HCT116 (cell line): ENCODE measurements at regions not wholly inside any gene's neighbourhood (a gene's known extent, or its start where the extent isn't known, plus 50 kb on each side); places are given as distances from the start of the nearest gene placed in this dataset.

Experiments used
- ATAC-seq: fragments of 200-7000 bp; cut with Tn5 transposase; 2 replicates; pipeline ENCODE4 v1.9.1; 2020; ENCODE audit warnings: mild to moderate bottlenecking, moderate library complexity
- BruUV-seq: library from RNA; stranded (reverse); fragments of 400-500 nt; replicated peaks from 2 replicates; lab custom pipeline; 2021; lab: Mats Ljungman, UMichigan
- CTCF ChIA-PET: fragments of 300-600 bp; sonication (Branson Sonifier 250); formaldehyde crosslinking; loops from one replicate; lab custom pipeline; 2021; ENCODE audit warnings: antibody characterized with exemption; lab: Charles Lee
- POLR2A ChIA-PET: fragments of 300-600, 350-600 bp; sonication (Branson Sonifier 250); formaldehyde crosslinking; loops from one replicate; lab custom pipeline; 2021; ENCODE audit warnings: antibody characterized with exemption; lab: Charles Lee
- RAD21 ChIA-PET, 2 experiments: fragments of 300-600 bp; sonication (Branson Sonifier 250); formaldehyde crosslinking; loops; one replicate each; lab custom pipeline; 2023; ENCODE audit warnings: low total read pairs in 2 of 2; ENCODE audit not compliant: uncharacterized antibody in 2 of 2, unreplicated experiment in 2 of 2, low non-redundant PET in 1 of 2; lab: Charles Lee
- DNase-seq: peaks from one replicate; pipeline ENCODE4 v3.0.0-alpha.2; 2010; ENCODE audit warnings: low read depth, low spot score
- H2AFZ ChIP-seq: fragments of 200-600 bp; shearing (Covaris generic), sonication (generic); 2 replicates; pipeline ENCODE4 v1.6.1; 2017; ENCODE audit warnings: low read depth, mixed run types, mixed read lengths, antibody characterized with exemption, low read length; ENCODE audit not compliant: poor library complexity, severe bottlenecking
- H3K27ac ChIP-seq: 2 replicates; pipeline ENCODE4 v1.5.1; 2012; ENCODE audit warnings: low read depth, low read length
- H3K27me3 ChIP-seq: fragments of 200-600 bp; sonication (generic); 2 replicates; pipeline ENCODE4 v1.6.1; 2016; ENCODE audit warnings: mixed run types, low read length, mixed read lengths; ENCODE audit not compliant: insufficient read depth
- H3K36me3 ChIP-seq, 2 experiments: fragments of 200-500 bp in 1 of 2; fragments of 200-600 bp in 1 of 2; sonication (Bioruptor generic) in 1 of 2; sonication (generic) in 1 of 2; 2 replicates each; pipeline versions ENCODE4 v1.5.1 to v1.6.1; 2014 to 2016; ENCODE audit warnings: low read length in 2 of 2, inconsistent platforms in 1 of 2, mixed read lengths in 1 of 2, mixed run types in 1 of 2; ENCODE audit not compliant: insufficient read depth in 2 of 2, control insufficient read depth in 1 of 2
- H3K4me1 ChIP-seq, 2 experiments: fragments of 200-600 bp in 1 of 2; sonication (generic) in 1 of 2; 2 replicates each; pipeline versions ENCODE4 v1.5.1 to v1.6.1; 2012 to 2017; ENCODE audit warnings: low read length in 2 of 2, inconsistent platforms in 1 of 2, mild to moderate bottlenecking in 1 of 2, mixed read lengths in 1 of 2, mixed run types in 1 of 2, moderate library complexity in 1 of 2; ENCODE audit not compliant: insufficient read depth in 2 of 2, control insufficient read depth in 1 of 2
- H3K4me2 ChIP-seq: fragments of 200-600 bp; sonication (generic); 2 replicates; pipeline ENCODE4 v1.6.1; 2017; ENCODE audit warnings: mixed run types, low read length, mixed read lengths
- H3K4me3 ChIP-seq, 2 experiments: fragments of 200-600 bp in 1 of 2; sonication (generic) in 1 of 2; replicated peaks in 1 of 2; 2 replicates each; pipeline ENCODE4 v1.5.1; 2011 to 2016; ENCODE audit warnings: low read length in 2 of 2, control low read depth in 1 of 2, low read depth in 1 of 2, mild to moderate bottlenecking in 1 of 2, mixed read lengths in 1 of 2, mixed run types in 1 of 2
- H3K79me2 ChIP-seq: fragments of 200-600 bp; sonication (generic); 2 replicates; pipeline ENCODE4 v1.6.1; 2017; ENCODE audit warnings: mild to moderate bottlenecking, mixed run types, low read length, moderate library complexity, mixed read lengths; ENCODE audit not compliant: insufficient read depth
- H3K9ac ChIP-seq: fragments of 200-600 bp; sonication (generic); 2 replicates; pipeline ENCODE4 v1.6.1; 2016; ENCODE audit warnings: low read length, mixed read lengths
- H3K9me2 ChIP-seq: fragments of 200-600 bp; sonication (generic), shearing (Covaris generic); 2 replicates; pipeline ENCODE4 v1.6.1; 2017; ENCODE audit warnings: mixed run types, mild to moderate bottlenecking, moderate library complexity; ENCODE audit not compliant: insufficient read depth
- H3K9me3 ChIP-seq, 2 experiments: fragments of 200-500 bp in 1 of 2; fragments of 200-600 bp in 1 of 2; sonication (Bioruptor generic) in 1 of 2; sonication (generic) in 1 of 2; 2 replicates each; pipeline ENCODE4 v1.6.1; 2014 to 2017; ENCODE audit warnings: low read length in 2 of 2, mixed read lengths in 2 of 2, inconsistent platforms in 1 of 2, low read depth in 1 of 2, mild to moderate bottlenecking in 1 of 2, mixed run types in 1 of 2, moderate library complexity in 1 of 2; ENCODE audit not compliant: control insufficient read depth in 1 of 2, insufficient read depth in 1 of 2
- H4K20me1 ChIP-seq: fragments of 200-600 bp; sonication (generic), shearing (Covaris generic); 2 replicates; pipeline ENCODE4 v1.6.1; 2017; ENCODE audit warnings: mixed run types, mild to moderate bottlenecking, moderate library complexity; ENCODE audit not compliant: insufficient read depth
- ATF3 ChIP-seq: IDR thresholded peaks from 2 replicates; pipeline ENCODE4 v1.6.1; 2012
- ELF1 ChIP-seq: IDR thresholded peaks from 2 replicates; pipeline ENCODE4 v1.6.1; 2012; ENCODE audit warnings: low read depth, borderline replicate concordance
- EZH2phosphoT487 ChIP-seq: fragments of 200-600 bp; IDR thresholded peaks from 2 replicates; pipeline ENCODE4 v1.6.1; 2018; ENCODE audit warnings: antibody characterized with exemption, borderline replicate concordance
- POLR2A ChIP-seq: IDR thresholded peaks from 2 replicates; pipeline ENCODE4 v1.7.0; 2011; ENCODE audit warnings: borderline replicate concordance; ENCODE audit not compliant: insufficient read depth, insufficient read length; ENCODE audit errors: extremely low read depth
- REST ChIP-seq: IDR thresholded peaks from 2 replicates; pipeline ENCODE4 v1.6.1; 2012; ENCODE audit warnings: low read depth
- YY1 ChIP-seq: IDR thresholded peaks from 2 replicates; pipeline ENCODE4 v1.6.1; 2011; ENCODE audit warnings: low read length, low read depth, moderate library complexity, mild to moderate bottlenecking; ENCODE audit not compliant: insufficient replicate concordance; ENCODE audit errors: extremely low read depth
- ZNF274 ChIP-seq: fragments of 200-500 bp; sonication (Bioruptor generic); IDR thresholded peaks from 2 replicates; pipeline ENCODE4 v1.6.1; 2014; ENCODE audit warnings: mild to moderate bottlenecking, low read depth, low read length, inconsistent platforms
- intact Hi-C: fragments of 100-400 bp; cut with micrococcal nuclease; formaldehyde crosslinking; loops from 2 replicates; pipeline ENCODE4 v1.10.0; 2022

GRCh38 chr22:26744892-26745808 is 87.8 kb downstream of the MIAT start:
- RAD21 ChIA-PET = no interaction called here
- ATAC-seq (no peak), DNase-seq (no peak)
- Histone ChIP-seq H3K36me3 (no peaks in the 10 kb centered on the region), H3K9ac (no peak overlapping the region), H3K4me1 (no peaks in the 10 kb centered on the region), H3K79me2 (no peaks in the 10 kb centered on the region), H3K9me3 (no peaks in the 10 kb centered on the region), H3K4me2 (no peak overlapping the region), H3K27ac (no peak overlapping the region), H2AFZ (no peak overlapping the region), H4K20me1 (no peaks in the 10 kb centered on the region), H3K9me2 (no peaks in the 10 kb centered on the region), H3K27me3 (0 out of 2 replicates have a peak, but pooled peaks cover 3% of the 10 kb centered on the region), H3K4me3 (no peak overlapping the region)
- intact Hi-C loops = no loop called here
- TF ChIP-seq YY1 = no peak
- no peak for TF ChIP-seq ELF1
- TF ChIP-seq ATF3 = no peak
- no peak for TF ChIP-seq POLR2A
- no peak for TF ChIP-seq ZNF274
- no peak for TF ChIP-seq EZH2phosphoT487
- no peak for TF ChIP-seq REST
- POLR2A ChIA-PET = no interaction called here
- BruUV-seq = no TSS peak
- CTCF ChIA-PET = interaction anchor here (1.6 kb wide), 1 partner anchor 11 kb away, joined by 3 read pairs; no protein-coding TSS in a partner anchor
